HFF-Myc (cell line): ENCODE measurements at regions not wholly inside any gene's neighbourhood (a gene's known extent, or its start where the extent isn't known, plus 50 kb on each side); places are given as distances from the start of the nearest gene placed in this dataset.

Experiments
- DNase-seq: peaks from one replicate; pipeline ENCODE4 v3.0.0-alpha.2; 2011; ENCODE audit warnings: low read depth; ENCODE audit errors: extremely low read depth
- H3K4me3 ChIP-seq: replicated peaks from 2 replicates; pipeline ENCODE4 v1.5.1; 2011; ENCODE audit warnings: low read depth, mild to moderate bottlenecking, control low read depth, low read length
- TF ChIP-seq, protein P1 (sequence below): IDR thresholded peaks from 2 replicates; pipeline ENCODE4 v1.5.1; 2012; ENCODE audit warnings: mild to moderate bottlenecking, low read depth, low read length, control low read depth; ENCODE audit errors: missing control alignments

DNA sequence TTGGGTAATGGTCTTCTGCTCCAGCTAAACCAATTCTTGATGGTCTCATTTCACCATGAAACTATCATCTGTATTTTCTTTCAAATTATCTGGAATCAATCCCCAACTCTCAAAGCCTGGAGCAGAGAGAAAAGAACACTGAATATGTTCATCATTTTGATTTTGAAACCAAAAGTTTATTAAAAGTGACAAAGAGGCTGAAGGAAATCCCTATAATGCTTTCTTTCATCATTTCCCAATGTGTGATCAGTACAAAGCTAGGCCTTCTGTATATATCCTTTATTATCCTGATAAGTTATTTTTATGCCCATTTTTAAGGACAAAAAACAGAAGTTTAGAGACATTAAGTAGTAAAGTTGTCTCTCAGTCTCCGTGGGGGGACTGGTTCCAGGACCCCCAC, 50.1 kb upstream of the MBNL1 start:
- no peak for DNase-seq
- TF ChIP-seq, protein P1, sequence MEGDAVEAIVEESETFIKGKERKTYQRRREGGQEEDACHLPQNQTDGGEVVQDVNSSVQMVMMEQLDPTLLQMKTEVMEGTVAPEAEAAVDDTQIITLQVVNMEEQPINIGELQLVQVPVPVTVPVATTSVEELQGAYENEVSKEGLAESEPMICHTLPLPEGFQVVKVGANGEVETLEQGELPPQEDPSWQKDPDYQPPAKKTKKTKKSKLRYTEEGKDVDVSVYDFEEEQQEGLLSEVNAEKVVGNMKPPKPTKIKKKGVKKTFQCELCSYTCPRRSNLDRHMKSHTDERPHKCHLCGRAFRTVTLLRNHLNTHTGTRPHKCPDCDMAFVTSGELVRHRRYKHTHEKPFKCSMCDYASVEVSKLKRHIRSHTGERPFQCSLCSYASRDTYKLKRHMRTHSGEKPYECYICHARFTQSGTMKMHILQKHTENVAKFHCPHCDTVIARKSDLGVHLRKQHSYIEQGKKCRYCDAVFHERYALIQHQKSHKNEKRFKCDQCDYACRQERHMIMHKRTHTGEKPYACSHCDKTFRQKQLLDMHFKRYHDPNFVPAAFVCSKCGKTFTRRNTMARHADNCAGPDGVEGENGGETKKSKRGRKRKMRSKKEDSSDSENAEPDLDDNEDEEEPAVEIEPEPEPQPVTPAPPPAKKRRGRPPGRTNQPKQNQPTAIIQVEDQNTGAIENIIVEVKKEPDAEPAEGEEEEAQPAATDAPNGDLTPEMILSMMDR = no peak
- no peak overlapping the region for H3K4me3 ChIP-seq
